GM12891 (cell line): ENCODE measurements at regions not wholly inside any gene's neighbourhood (a gene's known extent, or its start where the extent isn't known, plus 50 kb on each side); places are given as distances from the start of the nearest gene placed in this dataset.

Source experiments
- PAX5 ChIP-seq: IDR thresholded peaks from 2 replicates; pipeline ENCODE4 v1.6.1; 2011; ENCODE audit warnings: low read length, moderate library complexity, mild to moderate bottlenecking; ENCODE audit not compliant: insufficient read depth, severe bottlenecking
- POLR2A ChIP-seq: IDR thresholded peaks from 2 replicates; pipeline ENCODE4 v1.6.1; 2011; ENCODE audit warnings: low read depth, low read length, control low read depth
- POLR2AphosphoS5 ChIP-seq: IDR thresholded peaks from 2 replicates; pipeline ENCODE4 v1.6.1; 2011; ENCODE audit warnings: low read depth, low read length, control low read depth
- POU2F2 ChIP-seq: IDR thresholded peaks from 2 replicates; pipeline ENCODE4 v1.6.1; 2011; ENCODE audit warnings: low read depth, mild to moderate bottlenecking, control low read depth, low read length, moderate library complexity
- SPI1 ChIP-seq: IDR thresholded peaks from 2 replicates; pipeline ENCODE4 v1.6.1; 2011; ENCODE audit warnings: low read depth, low read length, control low read depth
- TAF1 ChIP-seq: IDR thresholded peaks from 2 replicates; pipeline ENCODE4 v1.6.1; 2011; ENCODE audit warnings: low read depth, low read length, control low read depth

DNA sequence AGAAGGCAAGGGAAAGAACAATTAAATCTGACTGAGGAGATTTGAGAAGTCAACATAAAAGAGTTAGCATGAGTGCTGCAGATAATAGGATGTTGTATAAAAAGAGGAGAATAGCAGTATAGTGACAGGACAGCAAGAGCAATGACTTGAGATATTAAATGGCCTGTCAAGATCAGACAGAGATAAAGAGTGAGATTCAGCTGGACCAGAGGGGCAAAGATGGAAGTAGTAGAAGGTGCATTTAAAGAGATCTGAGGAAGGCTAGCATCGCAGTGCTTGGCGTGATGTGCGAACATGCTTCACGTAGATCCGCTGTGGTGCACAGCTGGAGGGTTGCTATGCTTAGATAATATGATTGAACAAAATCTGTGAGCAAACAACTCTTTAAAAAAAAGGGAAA lies 1422.6 kb upstream of the CDH8 start:
- TF ChIP-seq POLR2A = no peak
- TF ChIP-seq PAX5 = no peak
- TF ChIP-seq POLR2AphosphoS5 = no peak
- TF ChIP-seq SPI1 = no peak
- no peak for TF ChIP-seq TAF1
- TF ChIP-seq POU2F2 = no peak
